HCT116 (cell line): ENCODE measurements at regions not wholly inside any gene's neighbourhood (a gene's known extent, or its start where the extent isn't known, plus 50 kb on each side); places are given as distances from the start of the nearest gene placed in this dataset.

Experiments used
- ATAC-seq: fragments of 200-7000 bp; cut with Tn5 transposase; 2 replicates; pipeline ENCODE4 v1.9.1; 2020; ENCODE audit warnings: mild to moderate bottlenecking, moderate library complexity
- BruUV-seq: library from RNA; stranded (reverse); fragments of 400-500 nt; replicated peaks from 2 replicates; lab custom pipeline; 2021; lab: Mats Ljungman, UMichigan
- CTCF ChIA-PET: fragments of 300-600 bp; sonication (Branson Sonifier 250); formaldehyde crosslinking; loops from one replicate; lab custom pipeline; 2021; ENCODE audit warnings: antibody characterized with exemption; lab: Charles Lee
- POLR2A ChIA-PET: fragments of 300-600, 350-600 bp; sonication (Branson Sonifier 250); formaldehyde crosslinking; loops from one replicate; lab custom pipeline; 2021; ENCODE audit warnings: antibody characterized with exemption; lab: Charles Lee
- RAD21 ChIA-PET, 2 experiments: fragments of 300-600 bp; sonication (Branson Sonifier 250); formaldehyde crosslinking; loops; one replicate each; lab custom pipeline; 2023; ENCODE audit warnings: low total read pairs in 2 of 2; ENCODE audit not compliant: uncharacterized antibody in 2 of 2, unreplicated experiment in 2 of 2, low non-redundant PET in 1 of 2; lab: Charles Lee
- DNase-seq: peaks from one replicate; pipeline ENCODE4 v3.0.0-alpha.2; 2010; ENCODE audit warnings: low read depth, low spot score
- H2AFZ ChIP-seq: fragments of 200-600 bp; shearing (Covaris generic), sonication (generic); 2 replicates; pipeline ENCODE4 v1.6.1; 2017; ENCODE audit warnings: low read depth, mixed run types, mixed read lengths, antibody characterized with exemption, low read length; ENCODE audit not compliant: poor library complexity, severe bottlenecking
- H3K27ac ChIP-seq: 2 replicates; pipeline ENCODE4 v1.5.1; 2012; ENCODE audit warnings: low read depth, low read length
- H3K27me3 ChIP-seq: fragments of 200-600 bp; sonication (generic); 2 replicates; pipeline ENCODE4 v1.6.1; 2016; ENCODE audit warnings: mixed run types, low read length, mixed read lengths; ENCODE audit not compliant: insufficient read depth
- H3K36me3 ChIP-seq, 2 experiments: fragments of 200-500 bp in 1 of 2; fragments of 200-600 bp in 1 of 2; sonication (Bioruptor generic) in 1 of 2; sonication (generic) in 1 of 2; 2 replicates each; pipeline versions ENCODE4 v1.5.1 to v1.6.1; 2014 to 2016; ENCODE audit warnings: low read length in 2 of 2, inconsistent platforms in 1 of 2, mixed read lengths in 1 of 2, mixed run types in 1 of 2; ENCODE audit not compliant: insufficient read depth in 2 of 2, control insufficient read depth in 1 of 2
- H3K4me1 ChIP-seq, 2 experiments: fragments of 200-600 bp in 1 of 2; sonication (generic) in 1 of 2; 2 replicates each; pipeline versions ENCODE4 v1.5.1 to v1.6.1; 2012 to 2017; ENCODE audit warnings: low read length in 2 of 2, inconsistent platforms in 1 of 2, mild to moderate bottlenecking in 1 of 2, mixed read lengths in 1 of 2, mixed run types in 1 of 2, moderate library complexity in 1 of 2; ENCODE audit not compliant: insufficient read depth in 2 of 2, control insufficient read depth in 1 of 2
- H3K4me2 ChIP-seq: fragments of 200-600 bp; sonication (generic); 2 replicates; pipeline ENCODE4 v1.6.1; 2017; ENCODE audit warnings: mixed run types, low read length, mixed read lengths
- H3K4me3 ChIP-seq, 2 experiments: fragments of 200-600 bp in 1 of 2; sonication (generic) in 1 of 2; replicated peaks in 1 of 2; 2 replicates each; pipeline ENCODE4 v1.5.1; 2011 to 2016; ENCODE audit warnings: low read length in 2 of 2, control low read depth in 1 of 2, low read depth in 1 of 2, mild to moderate bottlenecking in 1 of 2, mixed read lengths in 1 of 2, mixed run types in 1 of 2
- H3K79me2 ChIP-seq: fragments of 200-600 bp; sonication (generic); 2 replicates; pipeline ENCODE4 v1.6.1; 2017; ENCODE audit warnings: mild to moderate bottlenecking, mixed run types, low read length, moderate library complexity, mixed read lengths; ENCODE audit not compliant: insufficient read depth
- H3K9ac ChIP-seq: fragments of 200-600 bp; sonication (generic); 2 replicates; pipeline ENCODE4 v1.6.1; 2016; ENCODE audit warnings: low read length, mixed read lengths
- H3K9me2 ChIP-seq: fragments of 200-600 bp; sonication (generic), shearing (Covaris generic); 2 replicates; pipeline ENCODE4 v1.6.1; 2017; ENCODE audit warnings: mixed run types, mild to moderate bottlenecking, moderate library complexity; ENCODE audit not compliant: insufficient read depth
- H3K9me3 ChIP-seq, 2 experiments: fragments of 200-500 bp in 1 of 2; fragments of 200-600 bp in 1 of 2; sonication (Bioruptor generic) in 1 of 2; sonication (generic) in 1 of 2; 2 replicates each; pipeline ENCODE4 v1.6.1; 2014 to 2017; ENCODE audit warnings: low read length in 2 of 2, mixed read lengths in 2 of 2, inconsistent platforms in 1 of 2, low read depth in 1 of 2, mild to moderate bottlenecking in 1 of 2, mixed run types in 1 of 2, moderate library complexity in 1 of 2; ENCODE audit not compliant: control insufficient read depth in 1 of 2, insufficient read depth in 1 of 2
- H4K20me1 ChIP-seq: fragments of 200-600 bp; sonication (generic), shearing (Covaris generic); 2 replicates; pipeline ENCODE4 v1.6.1; 2017; ENCODE audit warnings: mixed run types, mild to moderate bottlenecking, moderate library complexity; ENCODE audit not compliant: insufficient read depth
- CBX3 ChIP-seq: IDR thresholded peaks from 2 replicates; pipeline ENCODE4 v1.6.1; 2012; ENCODE audit warnings: low read depth
- CTCF ChIP-seq, 3 experiments: fragments of 200-600 bp in 1 of 3; sonication (generic) in 1 of 3; IDR thresholded peaks in 2 of 3; conservative IDR thresholded peaks in 1 of 3; 2 replicates each; pipeline ENCODE4 v1.5.1; 2012 to 2017; ENCODE audit warnings: low read depth in 2 of 3, low read length in 2 of 3, antibody characterized with exemption in 1 of 3, borderline replicate concordance in 1 of 3, control low read depth in 1 of 3, mild to moderate bottlenecking in 1 of 3, mixed read lengths in 1 of 3, mixed run types in 1 of 3, moderate library complexity in 1 of 3; ENCODE audit not compliant: insufficient read depth in 1 of 3
- EZH2 ChIP-seq: fragments of 200-600 bp; sonication (generic); IDR thresholded peaks from 2 replicates; pipeline ENCODE4 v1.6.1; 2017; ENCODE audit warnings: antibody characterized with exemption, mixed run types
- EZH2phosphoT487 ChIP-seq: fragments of 200-600 bp; IDR thresholded peaks from 2 replicates; pipeline ENCODE4 v1.6.1; 2018; ENCODE audit warnings: antibody characterized with exemption, borderline replicate concordance
- FOSL1 ChIP-seq: IDR thresholded peaks from 2 replicates; pipeline ENCODE4 v1.6.1; 2012; ENCODE audit warnings: low read depth
- JUND ChIP-seq: IDR thresholded peaks from 2 replicates; pipeline ENCODE4 v1.6.1; 2012
- POLR2A ChIP-seq: IDR thresholded peaks from 2 replicates; pipeline ENCODE4 v1.7.0; 2011; ENCODE audit warnings: borderline replicate concordance; ENCODE audit not compliant: insufficient read depth, insufficient read length; ENCODE audit errors: extremely low read depth
- POLR2AphosphoS5 ChIP-seq: IDR thresholded peaks from 2 replicates; pipeline ENCODE4 v1.6.1; 2011; ENCODE audit warnings: mild to moderate bottlenecking, low read depth, low read length, moderate library complexity
- SIN3A ChIP-seq: IDR thresholded peaks from 2 replicates; pipeline ENCODE4 v1.6.1; 2012; ENCODE audit warnings: low read depth
- SP1 ChIP-seq: IDR thresholded peaks from 2 replicates; pipeline ENCODE4 v1.6.1; 2012; ENCODE audit warnings: low read depth
- SRF ChIP-seq: IDR thresholded peaks from 2 replicates; pipeline ENCODE4 v1.6.1; 2012; ENCODE audit warnings: low read depth
- ZBTB33 ChIP-seq: IDR thresholded peaks from 2 replicates; pipeline ENCODE4 v1.6.1; 2011; ENCODE audit warnings: mild to moderate bottlenecking, low read length, moderate library complexity; ENCODE audit not compliant: insufficient replicate concordance; ENCODE audit errors: extremely low read depth
- ZFX ChIP-seq: fragments of 450-650 bp; IDR thresholded peaks from 2 replicates; pipeline ENCODE4 v1.6.1; 2017
- ZNF274 ChIP-seq: fragments of 200-500 bp; sonication (Bioruptor generic); IDR thresholded peaks from 2 replicates; pipeline ENCODE4 v1.6.1; 2014; ENCODE audit warnings: mild to moderate bottlenecking, low read depth, low read length, inconsistent platforms
- intact Hi-C: fragments of 100-400 bp; cut with micrococcal nuclease; formaldehyde crosslinking; loops from 2 replicates; pipeline ENCODE4 v1.10.0; 2022

- ATAC-seq = no peak
- Histone ChIP-seq H3K4me2 (no peak overlapping the region), H3K27ac (no peak overlapping the region), H3K9ac (no peak overlapping the region), H3K27me3 (no peaks in the 10 kb centered on the region), H4K20me1 (no peaks in the 10 kb centered on the region), H3K36me3 (no peaks in the 10 kb centered on the region), H3K9me2 (no peaks in the 10 kb centered on the region), H2AFZ (no peak overlapping the region), H3K79me2 (no peaks in the 10 kb centered on the region), H3K9me3 (no peaks in the 10 kb centered on the region), H3K4me1 (peaks cover 0 to 7% of the 10 kb centered on the region in 2 experiments; a peak in 1 of 4 replicates), H3K4me3 (no peak overlapping the region)
- no peak for DNase-seq
- CTCF ChIA-PET = no interaction called here
- intact Hi-C loops = no loop called here
- TF ChIP-seq POLR2AphosphoS5 = no peak
- no peak for TF ChIP-seq ZBTB33
- TF ChIP-seq CBX3 = no peak
- no peak for TF ChIP-seq SIN3A
- no peak for TF ChIP-seq JUND
- TF ChIP-seq FOSL1 = no peak
- no peak for TF ChIP-seq SP1
- RAD21 ChIA-PET = no interaction called here
- POLR2A ChIA-PET = no interaction called here
- no TSS peak for BruUV-seq
These were observed 125.9 kb downstream of the NUDT12 start for GRCh38 chr5:103436656-103437055.

- H3K9me3 ChIP-seq = no peaks in the 10 kb centered on the region
- no peaks in the 10 kb centered on the region for H4K20me1 ChIP-seq
- no peaks in the 10 kb centered on the region for H3K27me3 ChIP-seq
- DNase-seq (no peak), ATAC-seq (no peak)
- CTCF ChIA-PET = no interaction called here
- H3K36me3 ChIP-seq = no peaks in the 10 kb centered on the region
- intact Hi-C loops = no loop called here
- H3K4me2 ChIP-seq = no peak overlapping the region
- TF ChIP-seq POLR2AphosphoS5 = no peak
- no peak for TF ChIP-seq POLR2A
- TF ChIP-seq ZFX = no peak
- TF ChIP-seq EZH2phosphoT487 = no peak
- no peak for TF ChIP-seq SP1
- TF ChIP-seq CTCF (IDR thresholded peaks at IDR 0.05 in 2 of 3, conservative IDR thresholded peaks at IDR 0.05 in 1 of 3; ENCODE audit: borderline replicate concordance in 1 of 3, insufficient read depth in 1 of 3, low read depth in 2 of 3, low read length in 2 of 3) = no peak
- no peak for TF ChIP-seq SIN3A
- TF ChIP-seq EZH2 = no peak
- TF ChIP-seq ZBTB33 = no peak
- TF ChIP-seq FOSL1 = no peak
- no peak for TF ChIP-seq ZNF274
- TF ChIP-seq CBX3 = no peak
- TF ChIP-seq SRF = no peak
- H3K9ac ChIP-seq = no peak overlapping the region
- H2AFZ ChIP-seq = no peak overlapping the region
- RAD21 ChIA-PET = no interaction called here
- BruUV-seq = no TSS peak
- H3K4me1 ChIP-seq = peaks cover 0 to 7% of the 10 kb centered on the region in 2 experiments; a peak in 1 of 4 replicates
- H3K27ac ChIP-seq = no peak overlapping the region
- no peaks in the 10 kb centered on the region for H3K9me2 ChIP-seq
- H3K79me2 ChIP-seq = no peaks in the 10 kb centered on the region
- POLR2A ChIA-PET = no interaction called here
- H3K4me3 ChIP-seq = no peak overlapping the region
These were observed 126.5 kb downstream of the NUDT12 start for GRCh38 chr5:103436112-103436511.
